ENCODE measurements at regions not wholly inside any gene's neighbourhood (a gene's known extent, or its start where the extent isn't known, plus 50 kb on each side); places are given as distances from the start of the nearest gene placed in this dataset.

- no peaks in the 10 kb centered on the region for H3K36me3 ChIP-seq
These were observed 103.7 kb downstream of the NEUROD6 start for GRCh38 chr7:31236868-31237267.

DNA sequence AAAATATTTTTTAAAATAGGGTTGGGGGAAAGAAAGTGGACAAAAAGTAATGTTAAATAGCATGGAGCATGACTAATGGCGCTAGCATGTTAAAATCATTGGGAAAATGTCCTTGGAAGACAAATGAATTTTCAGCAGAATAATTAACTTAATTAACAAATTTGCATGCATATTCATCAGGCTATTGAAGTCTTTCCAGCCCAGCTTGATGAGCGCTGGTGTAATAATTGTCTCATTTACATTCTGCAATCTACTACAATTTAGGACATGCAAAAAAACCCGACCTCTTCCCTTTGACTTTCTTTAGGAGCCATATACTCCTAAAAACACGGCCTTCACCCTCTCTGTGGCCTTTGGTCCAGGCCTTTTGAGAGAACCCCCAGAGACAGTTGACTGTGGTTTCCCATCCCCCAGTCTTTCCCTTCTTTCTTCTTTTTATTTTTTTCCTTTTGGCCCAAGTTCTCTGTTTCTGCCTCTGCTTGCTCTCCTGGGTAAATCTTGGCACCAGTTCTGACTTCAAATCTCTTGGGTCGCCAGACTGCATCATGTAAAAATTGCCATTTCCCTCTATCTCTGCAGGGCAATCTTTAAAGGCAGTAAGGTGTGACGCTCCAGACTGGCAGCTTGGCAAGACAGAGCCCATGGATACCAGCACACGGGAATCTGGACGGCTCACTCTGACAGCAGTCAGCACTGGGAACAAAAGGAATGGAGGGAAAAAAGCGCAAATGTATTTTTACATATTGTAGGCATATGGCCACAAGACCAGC is 105.5 kb downstream of the NEUROD6 start:
- Histone ChIP-seq H3K27me3 (peaks cover 6% of the 10 kb centered on the region; the same call in 1 of the 2 replicates), H3K4me1 (no peaks in the 10 kb centered on the region), H3K4me3 (ENCODE audit: low read depth, low read length) (no peak overlapping the region), H3K9me3 (no peaks in the 10 kb centered on the region), H3K36me3 (no peaks in the 10 kb centered on the region)
- TF ChIP-seq CTCF (IDR thresholded peaks at IDR 0.05; ENCODE audit: low read depth, low read length) = no peak
- DNase-seq = no peak

More at GRCh38 chr7:31236868-31237267, 103.7 kb downstream of the NEUROD6 start:
- DNase-seq = no peak
- Histone ChIP-seq H3K4me3 (ENCODE audit: low read depth, low read length) (no peak overlapping the region), H3K27me3 (peaks cover 6% of the 10 kb centered on the region; the same call in 1 of the 2 replicates), H3K9me3 (no peaks in the 10 kb centered on the region), H3K4me1 (no peaks in the 10 kb centered on the region)
- no peak for TF ChIP-seq CTCF (IDR thresholded peaks at IDR 0.05; ENCODE audit: low read depth, low read length)

GRCh38 chr7:31228957-31229356 is 111.6 kb downstream of the NEUROD6 start:
- Histone ChIP-seq H3K9me3 (no peaks in the 10 kb centered on the region), H3K27me3 (no peaks in the 10 kb centered on the region), H3K4me1 (no peaks in the 10 kb centered on the region), H3K36me3 (no peaks in the 10 kb centered on the region), H3K4me3 (ENCODE audit: low read depth, low read length) (no peak overlapping the region)
- TF ChIP-seq CTCF (IDR thresholded peaks at IDR 0.05; ENCODE audit: low read depth, low read length) = no peak
- DNase-seq = no peak

DNA sequence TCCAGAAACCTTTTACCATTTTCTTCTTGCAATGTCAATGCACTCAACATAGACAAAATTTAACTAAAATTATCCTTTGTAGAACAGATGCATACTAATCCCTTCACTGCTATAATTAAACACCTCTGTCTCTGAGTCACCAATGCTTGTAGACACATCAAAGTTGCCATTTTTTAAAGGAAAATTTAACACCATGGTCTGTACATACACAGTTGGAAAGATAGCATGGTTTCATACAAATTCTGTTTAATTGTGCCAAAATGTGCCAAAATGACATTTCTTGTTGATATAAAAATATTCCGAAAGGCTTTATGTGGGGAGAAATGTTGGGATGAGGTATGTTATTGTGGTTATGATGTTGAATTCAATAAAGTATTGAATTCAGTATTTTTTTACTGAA is 125.8 kb downstream of the NEUROD6 start:
- H3K4me1 ChIP-seq = no peaks in the 10 kb centered on the region
- H3K9me3 ChIP-seq = no peaks in the 10 kb centered on the region
- no peak overlapping the region for H3K4me3 ChIP-seq (ENCODE audit: low read depth, low read length)
- no peak for TF ChIP-seq CTCF (IDR thresholded peaks at IDR 0.05; ENCODE audit: low read depth, low read length)
- no peak for DNase-seq
- no peaks in the 10 kb centered on the region for H3K36me3 ChIP-seq
- H3K27me3 ChIP-seq = no peaks in the 10 kb centered on the region; the same call in 1 of the 2 replicates

GRCh38 chr7:31211281-31211680 is 129.2 kb downstream of the NEUROD6 start:
- Histone ChIP-seq H3K36me3 (no peaks in the 10 kb centered on the region), H3K4me1 (no peaks in the 10 kb centered on the region), H3K9me3 (no peaks in the 10 kb centered on the region), H3K4me3 (ENCODE audit: low read depth, low read length) (no peak overlapping the region), H3K27me3 (no peaks in the 10 kb centered on the region; the same call in 1 of the 2 replicates)
- DNase-seq = no peak
- no peak for TF ChIP-seq CTCF (IDR thresholded peaks at IDR 0.05; ENCODE audit: low read depth, low read length)

GRCh38 chr7:31204071-31204470 is 136.5 kb downstream of the NEUROD6 start:
- no peak for TF ChIP-seq CTCF (IDR thresholded peaks at IDR 0.05; ENCODE audit: low read depth, low read length)
- no peak overlapping the region for H3K4me3 ChIP-seq (ENCODE audit: low read depth, low read length)
- no peaks in the 10 kb centered on the region for H3K4me1 ChIP-seq
- H3K27me3 ChIP-seq = no peaks in the 10 kb centered on the region
- no peak for DNase-seq
- no peaks in the 10 kb centered on the region for H3K9me3 ChIP-seq
- no peaks in the 10 kb centered on the region for H3K36me3 ChIP-seq

Data from BE2C (cell line).